ENCODE measurements at regions not wholly inside any gene's neighbourhood (a gene's known extent, or its start where the extent isn't known, plus 50 kb on each side); places are given as distances from the start of the nearest gene placed in this dataset.

DNA sequence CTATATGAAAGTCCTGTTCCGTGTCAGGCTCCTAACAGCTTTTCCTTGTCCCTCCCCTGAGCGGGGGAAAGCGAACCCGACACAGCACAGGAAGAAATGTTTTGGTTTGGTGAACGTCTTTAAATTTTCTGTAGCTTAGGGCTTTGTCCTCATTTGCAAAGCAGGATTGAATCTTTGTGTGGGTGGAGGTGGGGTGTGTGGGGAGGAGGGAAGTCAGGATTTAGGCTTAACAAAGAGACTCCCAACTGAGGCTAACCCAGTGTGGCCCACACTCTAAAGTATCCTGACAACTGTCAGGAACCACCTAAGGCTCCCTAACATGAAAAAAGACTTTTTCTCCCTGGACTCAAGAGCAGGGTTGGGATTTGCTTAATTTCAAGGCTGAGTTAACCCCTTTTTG is 376.2 kb upstream of the C1orf174 start:
- TF ChIP-seq FOXA2 (IDR thresholded peaks at IDR 0.05) (no peak), FOXA1 (IDR thresholded peaks at IDR 0.05) (no peak), SP1 (IDR thresholded peaks at IDR 0.05) (no peak), JUND (IDR thresholded peaks at IDR 0.05) (no peak)
- TF ChIP-seq, protein P1, sequence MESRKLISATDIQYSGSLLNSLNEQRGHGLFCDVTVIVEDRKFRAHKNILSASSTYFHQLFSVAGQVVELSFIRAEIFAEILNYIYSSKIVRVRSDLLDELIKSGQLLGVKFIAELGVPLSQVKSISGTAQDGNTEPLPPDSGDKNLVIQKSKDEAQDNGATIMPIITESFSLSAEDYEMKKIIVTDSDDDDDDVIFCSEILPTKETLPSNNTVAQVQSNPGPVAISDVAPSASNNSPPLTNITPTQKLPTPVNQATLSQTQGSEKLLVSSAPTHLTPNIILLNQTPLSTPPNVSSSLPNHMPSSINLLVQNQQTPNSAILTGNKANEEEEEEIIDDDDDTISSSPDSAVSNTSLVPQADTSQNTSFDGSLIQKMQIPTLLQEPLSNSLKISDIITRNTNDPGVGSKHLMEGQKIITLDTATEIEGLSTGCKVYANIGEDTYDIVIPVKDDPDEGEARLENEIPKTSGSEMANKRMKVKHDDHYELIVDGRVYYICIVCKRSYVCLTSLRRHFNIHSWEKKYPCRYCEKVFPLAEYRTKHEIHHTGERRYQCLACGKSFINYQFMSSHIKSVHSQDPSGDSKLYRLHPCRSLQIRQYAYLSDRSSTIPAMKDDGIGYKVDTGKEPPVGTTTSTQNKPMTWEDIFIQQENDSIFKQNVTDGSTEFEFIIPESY (IDR thresholded peaks at IDR 0.05) = no peak
- 36% methylated on average over 5 of the region's 5 CpGs for WGBS

DNA sequence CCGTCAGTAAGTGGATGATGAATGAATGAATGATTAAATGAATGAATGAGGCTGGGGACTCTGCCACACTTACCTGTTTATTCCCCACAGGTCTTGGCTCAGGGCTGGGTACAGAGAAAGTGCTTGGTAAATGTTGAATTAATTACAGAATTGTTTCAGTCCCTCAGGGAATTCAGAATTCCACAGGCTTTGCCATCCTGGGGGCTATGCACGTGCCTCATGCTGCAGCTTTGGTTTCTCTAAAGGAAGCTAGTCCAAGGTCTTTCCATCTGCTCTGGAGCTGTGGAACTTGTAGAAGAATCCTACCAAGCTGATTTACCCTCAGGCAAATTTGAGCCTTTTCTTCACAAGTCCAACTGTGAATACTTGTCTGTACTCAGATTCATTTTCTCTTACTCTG is 376.8 kb upstream of the AJAP1 start:
- Histone ChIP-seq H3K36me3 (ENCODE audit: control insufficient read depth in 4 of 4, insufficient read depth in 3 of 4, low read depth in 1 of 4, low read length in 3 of 4) (no peaks in the 10 kb centered on the region), H3K9me3 (ENCODE audit: control insufficient read depth in 4 of 4, low read length in 3 of 4) (peaks cover 0 to 9% (median 7%) of the 10 kb centered on the region in 4 donors), H3K27me3 (ENCODE audit: control insufficient read depth in 4 of 4, insufficient read depth in 4 of 4, low read length in 3 of 4) (peaks cover 0 to 2% (median 0%) of the 10 kb centered on the region in 4 donors), H3K27ac (ENCODE audit: low read depth in 1 of 2, low read length in 2 of 2) (no peak overlapping the region), H3K4me1 (ENCODE audit: control insufficient read depth in 4 of 4, insufficient read depth in 4 of 4, low read length in 3 of 4) (no peaks in the 10 kb centered on the region), H3K9ac (ENCODE audit: low read depth in 1 of 2, low read length in 2 of 2) (no peak overlapping the region), H3K4me3 (ENCODE audit: low read depth in 1 of 3, low read length in 3 of 3) (no peak overlapping the region)
- TF ChIP-seq SP1 (IDR thresholded peaks at IDR 0.05) (no peak), RXRA (IDR thresholded peaks at IDR 0.05) (no peak), GABPA (IDR thresholded peaks at IDR 0.05 in 1 of 2, conservative IDR thresholded peaks at IDR 0.05 in 1 of 2) (no peak), JUND (IDR thresholded peaks at IDR 0.05) (no peak), TAF1 (conservative IDR thresholded peaks at IDR 0.05) (no peak), HNF4G (IDR thresholded peaks at IDR 0.05) (no peak), RAD21 (IDR thresholded peaks at IDR 0.05) (no peak), FOXA1 (IDR thresholded peaks at IDR 0.05) (no peak), FOXA2 (IDR thresholded peaks at IDR 0.05) (no peak), EGR1 (IDR thresholded peaks at IDR 0.05; ENCODE audit: low read depth in 2 of 2) (no peak), NR2F2 (IDR thresholded peaks at IDR 0.05) (no peak), HNF4A (conservative IDR thresholded peaks at IDR 0.05) (no peak), YY1 (IDR thresholded peaks at IDR 0.05) (no peak)
- TF ChIP-seq, protein P2, sequence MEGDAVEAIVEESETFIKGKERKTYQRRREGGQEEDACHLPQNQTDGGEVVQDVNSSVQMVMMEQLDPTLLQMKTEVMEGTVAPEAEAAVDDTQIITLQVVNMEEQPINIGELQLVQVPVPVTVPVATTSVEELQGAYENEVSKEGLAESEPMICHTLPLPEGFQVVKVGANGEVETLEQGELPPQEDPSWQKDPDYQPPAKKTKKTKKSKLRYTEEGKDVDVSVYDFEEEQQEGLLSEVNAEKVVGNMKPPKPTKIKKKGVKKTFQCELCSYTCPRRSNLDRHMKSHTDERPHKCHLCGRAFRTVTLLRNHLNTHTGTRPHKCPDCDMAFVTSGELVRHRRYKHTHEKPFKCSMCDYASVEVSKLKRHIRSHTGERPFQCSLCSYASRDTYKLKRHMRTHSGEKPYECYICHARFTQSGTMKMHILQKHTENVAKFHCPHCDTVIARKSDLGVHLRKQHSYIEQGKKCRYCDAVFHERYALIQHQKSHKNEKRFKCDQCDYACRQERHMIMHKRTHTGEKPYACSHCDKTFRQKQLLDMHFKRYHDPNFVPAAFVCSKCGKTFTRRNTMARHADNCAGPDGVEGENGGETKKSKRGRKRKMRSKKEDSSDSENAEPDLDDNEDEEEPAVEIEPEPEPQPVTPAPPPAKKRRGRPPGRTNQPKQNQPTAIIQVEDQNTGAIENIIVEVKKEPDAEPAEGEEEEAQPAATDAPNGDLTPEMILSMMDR (IDR thresholded peaks at IDR 0.05; ENCODE audit: low read depth, low read length, missing input control) = no peak
- TF ChIP-seq, protein P3, sequence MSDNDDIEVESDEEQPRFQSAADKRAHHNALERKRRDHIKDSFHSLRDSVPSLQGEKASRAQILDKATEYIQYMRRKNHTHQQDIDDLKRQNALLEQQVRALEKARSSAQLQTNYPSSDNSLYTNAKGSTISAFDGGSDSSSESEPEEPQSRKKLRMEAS (IDR thresholded peaks at IDR 0.05) = no peak
- TF ChIP-seq, protein P4, sequence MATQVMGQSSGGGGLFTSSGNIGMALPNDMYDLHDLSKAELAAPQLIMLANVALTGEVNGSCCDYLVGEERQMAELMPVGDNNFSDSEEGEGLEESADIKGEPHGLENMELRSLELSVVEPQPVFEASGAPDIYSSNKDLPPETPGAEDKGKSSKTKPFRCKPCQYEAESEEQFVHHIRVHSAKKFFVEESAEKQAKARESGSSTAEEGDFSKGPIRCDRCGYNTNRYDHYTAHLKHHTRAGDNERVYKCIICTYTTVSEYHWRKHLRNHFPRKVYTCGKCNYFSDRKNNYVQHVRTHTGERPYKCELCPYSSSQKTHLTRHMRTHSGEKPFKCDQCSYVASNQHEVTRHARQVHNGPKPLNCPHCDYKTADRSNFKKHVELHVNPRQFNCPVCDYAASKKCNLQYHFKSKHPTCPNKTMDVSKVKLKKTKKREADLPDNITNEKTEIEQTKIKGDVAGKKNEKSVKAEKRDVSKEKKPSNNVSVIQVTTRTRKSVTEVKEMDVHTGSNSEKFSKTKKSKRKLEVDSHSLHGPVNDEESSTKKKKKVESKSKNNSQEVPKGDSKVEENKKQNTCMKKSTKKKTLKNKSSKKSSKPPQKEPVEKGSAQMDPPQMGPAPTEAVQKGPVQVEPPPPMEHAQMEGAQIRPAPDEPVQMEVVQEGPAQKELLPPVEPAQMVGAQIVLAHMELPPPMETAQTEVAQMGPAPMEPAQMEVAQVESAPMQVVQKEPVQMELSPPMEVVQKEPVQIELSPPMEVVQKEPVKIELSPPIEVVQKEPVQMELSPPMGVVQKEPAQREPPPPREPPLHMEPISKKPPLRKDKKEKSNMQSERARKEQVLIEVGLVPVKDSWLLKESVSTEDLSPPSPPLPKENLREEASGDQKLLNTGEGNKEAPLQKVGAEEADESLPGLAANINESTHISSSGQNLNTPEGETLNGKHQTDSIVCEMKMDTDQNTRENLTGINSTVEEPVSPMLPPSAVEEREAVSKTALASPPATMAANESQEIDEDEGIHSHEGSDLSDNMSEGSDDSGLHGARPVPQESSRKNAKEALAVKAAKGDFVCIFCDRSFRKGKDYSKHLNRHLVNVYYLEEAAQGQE (IDR thresholded peaks at IDR 0.05) = no peak
- TF ChIP-seq, protein P5, sequence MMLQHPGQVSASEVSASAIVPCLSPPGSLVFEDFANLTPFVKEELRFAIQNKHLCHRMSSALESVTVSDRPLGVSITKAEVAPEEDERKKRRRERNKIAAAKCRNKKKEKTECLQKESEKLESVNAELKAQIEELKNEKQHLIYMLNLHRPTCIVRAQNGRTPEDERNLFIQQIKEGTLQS (IDR thresholded peaks at IDR 0.05) = no peak
- TF ChIP-seq, protein P1 (IDR thresholded peaks at IDR 0.05) = no peak
- no peak for DNase-seq (ENCODE audit: low spot score)
- WGBS = 63% methylated on average over 2 of the region's 2 CpGs

More for the DNA sequence above, 376.2 kb upstream of the C1orf174 start:
- no peaks in the 10 kb centered on the region for H3K4me1 ChIP-seq (ENCODE audit: control insufficient read depth in 4 of 4, insufficient read depth in 4 of 4, low read length in 3 of 4)
- no peaks in the 10 kb centered on the region for H3K36me3 ChIP-seq (ENCODE audit: control insufficient read depth in 4 of 4, insufficient read depth in 3 of 4, low read depth in 1 of 4, low read length in 3 of 4)
- H3K27ac ChIP-seq (ENCODE audit: low read depth in 1 of 2, low read length in 2 of 2) = no peak overlapping the region
- H3K9me3 ChIP-seq (ENCODE audit: control insufficient read depth in 4 of 4, low read length in 3 of 4) = peaks cover 0 to 9% (median 8%) of the 10 kb centered on the region in 4 donors
- H3K9ac ChIP-seq (ENCODE audit: low read depth in 1 of 2, low read length in 2 of 2) = no peak overlapping the region
- H3K27me3 ChIP-seq (ENCODE audit: control insufficient read depth in 4 of 4, insufficient read depth in 4 of 4, low read length in 3 of 4) = peaks cover 0 to 2% (median 0%) of the 10 kb centered on the region in 4 donors
- no peak overlapping the region for H3K4me3 ChIP-seq (ENCODE audit: low read depth in 1 of 3, low read length in 3 of 3)
- no peak for DNase-seq (ENCODE audit: low spot score)
